Kidney (tissue), 13 donors: ENCODE measurements at regions not wholly inside any gene's neighbourhood (a gene's known extent, or its start where the extent isn't known, plus 50 kb on each side); places are given as distances from the start of the nearest gene placed in this dataset.

Experiments
- DNase-seq, 5 donors: peaks; one replicate each; pipeline ENCODE4 v3.0.0-alpha.2; 2013 to 2020
- FAIRE-seq: peaks from 2 replicates; lab custom pipeline; 2012; peaks lifted over from hg19 to GRCh38; lab: Jason Lieb, UNC
- H3K27ac ChIP-seq, 2 donors: one replicate each; pipeline ENCODE4 v1.7.0; 2013; ENCODE audit warnings: low read depth in 2 of 2, low read length in 2 of 2, inconsistent platforms in 1 of 2
- H3K27me3 ChIP-seq: one replicate; pipeline ENCODE4 v1.7.1; 2013; ENCODE audit warnings: low read length, inconsistent platforms; ENCODE audit not compliant: control insufficient read depth, insufficient read depth
- H3K36me3 ChIP-seq, 3 donors: one replicate each; pipeline versions ENCODE4 v1.7.0 to v1.7.1; 2013; ENCODE audit warnings: low read length in 3 of 3, control low read depth in 1 of 3, inconsistent platforms in 1 of 3; ENCODE audit not compliant: insufficient read depth in 3 of 3, control insufficient read depth in 2 of 3
- H3K4me1 ChIP-seq, 3 donors: one replicate each; pipeline versions ENCODE4 v1.7.0 to v1.7.1; 2013; ENCODE audit warnings: low read length in 3 of 3, inconsistent platforms in 1 of 3, low read depth in 1 of 3; ENCODE audit not compliant: control insufficient read depth in 2 of 3, insufficient read depth in 2 of 3
- H3K4me3 ChIP-seq, 3 donors: one replicate each; pipeline versions ENCODE4 v1.7.0 to v1.8.1; 2013; ENCODE audit warnings: low read length in 3 of 3, control low read depth in 1 of 3, inconsistent platforms in 1 of 3
- H3K9ac ChIP-seq, 3 donors: one replicate each; pipeline versions ENCODE4 v1.7.0 to v1.7.1; 2013; ENCODE audit warnings: low read length in 3 of 3, control low read depth in 1 of 3, inconsistent platforms in 1 of 3
- H3K9me3 ChIP-seq, 3 donors: one replicate each; pipeline versions ENCODE4 v1.7.0 to v1.7.1; 2013; ENCODE audit warnings: low read length in 3 of 3, control low read depth in 1 of 3, inconsistent platforms in 1 of 3; ENCODE audit not compliant: control insufficient read depth in 2 of 3, insufficient read depth in 1 of 3
- CTCF ChIP-seq: IDR thresholded peaks from 3 replicates; pipeline ENCODE4 v1.5.1; 2012; ENCODE audit warnings: mild to moderate bottlenecking, moderate library complexity, borderline replicate concordance; ENCODE audit not compliant: insufficient read depth; ENCODE audit errors: extremely low read depth
- intact Hi-C: fragments of 100-400 bp; cut with DNase I; formaldehyde crosslinking; loops from one replicate; pipeline ENCODE4 v1.11.1; 2022
- donor health status: control.
- donor health status: control.
- donor health status: control.
- donor health status: control.
- donor health status: control.
- donor health status: DM: yes; HTN: yes; CAD: no.
- donor health status: Normal renal cell carcinoma (clear cell type).

DNA sequence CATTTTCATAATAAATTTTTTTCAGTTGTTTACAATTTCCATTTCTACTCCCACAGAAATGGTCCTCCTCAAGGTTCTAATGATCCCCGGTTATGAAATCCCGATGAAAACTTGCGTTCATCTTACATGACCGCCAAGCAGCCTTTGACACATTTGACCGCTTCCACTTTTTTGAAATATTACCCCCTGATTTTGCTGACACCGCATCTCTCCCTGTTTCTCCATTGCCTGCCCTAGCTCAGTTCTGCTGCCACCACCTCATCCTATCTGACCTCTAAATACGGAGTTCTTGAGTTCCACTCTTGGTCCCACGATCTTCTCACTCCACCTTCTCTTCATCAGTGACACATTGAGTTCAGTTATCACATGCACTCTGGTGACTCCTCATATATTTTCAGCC lies 74.1 kb downstream of the SLC35B3 start:
- H3K36me3 ChIP-seq: no peaks in the 10 kb centered on the region
- no peaks in the 10 kb centered on the region for H3K9me3 ChIP-seq
- H3K4me3 ChIP-seq: no peak overlapping the region
- no peak for FAIRE-seq
- no peak for DNase-seq
- no peaks in the 10 kb centered on the region for H3K27me3 ChIP-seq
- TF ChIP-seq CTCF: no peak
- H3K27ac ChIP-seq: no peak overlapping the region
- intact Hi-C loops: no loop called here
- H3K9ac ChIP-seq: no peak overlapping the region
- H3K4me1 ChIP-seq: no peaks in the 10 kb centered on the region

GRCh38 chr6:8352966-8353340 lies 82.4 kb downstream of the SLC35B3 start:
- Histone ChIP-seq H3K36me3 (no peaks in the 10 kb centered on the region), H3K4me3 (no peak overlapping the region), H3K27me3 (no peaks in the 10 kb centered on the region), H3K27ac (no peak overlapping the region), H3K9ac (no peak overlapping the region), H3K4me1 (no peaks in the 10 kb centered on the region), H3K9me3 (no peaks in the 10 kb centered on the region)
- intact Hi-C loops: no loop called here
- FAIRE-seq (no peak), DNase-seq (no peak)
- no peak for TF ChIP-seq CTCF

DNA sequence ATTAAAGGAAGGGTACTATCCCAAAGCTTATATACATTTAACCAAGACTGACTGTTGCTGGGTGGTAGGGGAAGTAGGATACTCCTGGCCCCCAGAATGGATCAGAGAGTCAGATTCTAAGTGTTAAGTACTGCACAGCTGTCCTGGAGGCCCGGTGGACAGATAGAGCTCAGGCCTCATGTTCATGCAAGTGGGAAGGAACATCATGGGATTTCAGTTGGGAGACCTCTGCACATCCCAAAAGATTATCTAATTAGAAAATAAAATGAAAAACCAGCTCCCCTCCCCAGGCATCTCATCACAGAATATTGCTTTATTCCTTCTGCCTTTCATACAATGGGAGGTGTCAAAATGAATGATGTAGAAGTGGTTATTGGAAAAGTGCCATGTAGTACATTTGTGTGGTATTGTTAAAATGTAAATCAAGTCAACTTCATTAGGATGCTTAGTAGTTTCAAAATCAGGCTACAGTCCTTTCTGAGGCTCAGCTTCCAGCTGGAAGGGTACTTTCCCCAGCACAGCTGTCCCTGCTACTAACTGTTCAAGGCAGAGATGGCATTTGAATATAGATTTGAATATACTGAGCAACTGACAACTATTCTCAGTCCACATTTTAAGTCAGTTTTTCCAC lies 82.9 kb downstream of the SLC35B3 start:
- no peak overlapping the region for H3K4me3 ChIP-seq
- H3K9me3 ChIP-seq: no peaks in the 10 kb centered on the region
- no peak for DNase-seq
- FAIRE-seq: no peak
- no peak overlapping the region for H3K9ac ChIP-seq
- H3K4me1 ChIP-seq: no peaks in the 10 kb centered on the region
- H3K27ac ChIP-seq: no peak overlapping the region
- intact Hi-C loops: no loop called here
- H3K36me3 ChIP-seq: no peaks in the 10 kb centered on the region
- H3K27me3 ChIP-seq: no peaks in the 10 kb centered on the region
- TF ChIP-seq CTCF: no peak

- no peak for DNase-seq
- H3K9me3 ChIP-seq: peaks cover 0 to 4% (median 0%) of the 10 kb centered on the region in 3 donors
- no peak for FAIRE-seq
- H3K36me3 ChIP-seq: no peaks in the 10 kb centered on the region
- H3K27ac ChIP-seq: no peak overlapping the region
- no peak for TF ChIP-seq CTCF
- no peak overlapping the region for H3K4me3 ChIP-seq
- no peak overlapping the region for H3K9ac ChIP-seq
- intact Hi-C loops: no loop called here
- H3K4me1 ChIP-seq: no peaks in the 10 kb centered on the region
- H3K27me3 ChIP-seq: no peaks in the 10 kb centered on the region
These were observed 91.7 kb downstream of the SLC35B3 start for GRCh38 chr6:8343600-8343999.
